Ramos (cell line): ENCODE measurements at regions not wholly inside any gene's neighbourhood (a gene's known extent, or its start where the extent isn't known, plus 50 kb on each side); places are given as distances from the start of the nearest gene placed in this dataset.
"Not testable (repeated sequence)": the region's sequence is repeated elsewhere in the genome, so short reads cannot be mapped to it uniquely, and the experiment has no call there.

ENCODE experiments used
- in situ Hi-C: fragments of 300-500 bp; cut with MboI; formaldehyde crosslinking; loops from one replicate; pipeline ENCODE4 v1.14.3; 2022; ENCODE audit warnings: low sequenced_read_pairs; ENCODE audit not compliant: unreplicated experiment

DNA sequence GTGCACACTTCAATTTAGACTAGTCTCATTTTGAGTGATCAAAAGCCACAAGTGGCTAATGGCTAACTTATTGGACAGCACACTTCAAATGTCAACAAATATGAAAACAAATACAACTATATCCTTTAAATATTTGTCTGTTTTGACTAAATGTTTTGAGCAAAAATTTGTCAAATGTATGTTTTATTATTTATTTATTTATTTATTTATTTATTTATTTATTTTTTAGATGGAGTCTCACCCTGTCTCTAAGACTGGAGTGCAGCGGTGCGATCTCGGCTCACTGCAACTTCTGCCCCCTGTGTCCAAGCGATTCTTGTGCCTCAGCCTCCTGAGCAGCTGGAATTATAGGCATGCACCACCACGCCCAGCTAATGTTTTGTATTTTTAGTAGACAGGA is 1392.1 kb upstream of the WWC1 start:
- in situ Hi-C loops: no loop called here

DNA sequence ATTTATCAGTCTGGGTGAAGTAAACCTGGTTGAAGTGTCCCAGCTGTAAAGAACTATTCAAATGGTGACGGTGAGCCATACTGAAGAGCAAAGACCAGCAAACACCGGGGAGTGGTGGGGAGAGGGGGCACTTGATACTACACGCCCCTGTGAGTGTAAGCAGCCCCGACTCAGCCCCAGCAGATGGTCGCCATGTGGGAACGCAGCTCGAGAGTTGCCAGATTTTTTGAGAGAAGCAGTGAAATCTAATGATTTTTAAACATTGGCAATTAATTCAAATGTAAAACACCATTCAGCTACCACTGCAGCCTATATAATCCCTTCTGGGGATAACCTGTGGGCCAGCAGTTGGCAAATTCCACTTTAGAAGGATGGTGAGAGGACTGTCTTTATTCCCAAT is 1386.9 kb upstream of the WWC1 start:
- in situ Hi-C loops: no loop called here

DNA sequence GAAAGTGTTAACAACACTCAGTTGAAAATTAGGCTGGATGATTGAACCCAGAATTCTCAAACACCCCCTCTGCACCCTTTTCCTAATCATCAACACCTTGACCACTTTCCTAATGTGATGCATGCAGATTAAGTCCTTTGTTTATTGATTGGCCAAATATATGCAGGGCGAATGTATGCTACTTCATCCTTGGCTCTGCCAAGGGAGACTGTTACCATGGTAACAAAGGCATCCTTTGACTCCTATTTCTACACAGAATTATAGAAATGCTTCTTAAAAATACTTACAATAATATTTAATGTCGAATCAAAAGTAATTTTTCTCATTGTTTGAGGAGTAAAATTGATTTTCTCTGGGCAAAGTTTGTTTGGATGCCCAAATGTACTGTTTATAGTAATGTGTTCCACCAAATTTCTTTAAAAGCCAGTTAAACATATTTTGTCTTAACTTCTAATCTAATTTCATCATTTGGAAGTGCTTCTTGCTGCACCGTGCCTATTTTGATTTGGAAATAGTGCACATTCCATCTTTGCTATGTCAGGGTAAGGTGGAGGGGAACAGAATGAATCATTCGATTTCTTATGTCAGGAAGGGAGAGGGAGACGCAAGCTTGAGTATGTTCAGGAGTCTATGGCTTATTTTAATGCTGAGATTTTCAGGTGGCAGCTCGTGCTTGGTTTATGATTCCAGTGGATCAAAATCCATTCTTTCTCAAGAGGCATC is 1384.3 kb upstream of the WWC1 start:
- in situ Hi-C loops: no loop called here

DNA sequence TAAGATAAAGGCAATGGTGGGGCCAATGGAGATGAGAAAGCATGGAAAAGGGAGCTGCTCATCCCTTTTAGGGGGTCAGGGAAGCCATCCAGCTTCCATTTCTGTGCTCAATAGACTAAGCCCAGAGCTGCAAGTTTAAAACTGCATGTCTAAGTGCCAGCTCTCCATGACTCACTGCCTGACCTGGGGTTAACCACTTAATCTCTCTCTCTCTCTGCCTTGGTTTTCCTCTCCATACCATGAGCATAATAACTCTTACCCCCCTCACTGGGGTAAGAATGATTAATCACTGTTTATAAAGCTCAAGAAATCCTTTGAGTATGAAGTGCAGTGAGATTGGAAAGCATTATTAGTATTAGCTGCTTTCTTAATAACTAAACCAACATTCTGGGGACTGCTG is 1382.4 kb upstream of the WWC1 start:
- in situ Hi-C loops: no loop called here

DNA sequence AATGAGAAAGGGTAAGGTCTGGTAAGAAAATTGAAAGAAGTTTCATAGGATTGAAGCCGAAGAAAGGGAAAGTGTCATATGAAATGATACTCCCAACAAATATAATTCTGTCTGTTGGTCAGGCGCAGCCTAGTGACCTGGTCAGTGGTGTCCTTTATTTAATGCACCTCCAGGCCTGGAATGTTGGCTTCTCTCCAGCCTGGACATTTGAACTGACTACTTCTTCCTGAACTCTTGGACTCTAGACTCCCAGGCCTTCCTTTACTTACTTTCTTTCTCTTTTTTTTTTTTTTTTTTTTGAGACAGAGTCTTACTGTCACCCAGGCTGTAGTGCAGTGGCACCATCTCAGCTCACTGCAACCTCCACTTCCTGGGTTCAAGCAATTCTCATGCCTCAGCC is 1381.5 kb upstream of the WWC1 start:
- in situ Hi-C loops: no loop called here

DNA sequence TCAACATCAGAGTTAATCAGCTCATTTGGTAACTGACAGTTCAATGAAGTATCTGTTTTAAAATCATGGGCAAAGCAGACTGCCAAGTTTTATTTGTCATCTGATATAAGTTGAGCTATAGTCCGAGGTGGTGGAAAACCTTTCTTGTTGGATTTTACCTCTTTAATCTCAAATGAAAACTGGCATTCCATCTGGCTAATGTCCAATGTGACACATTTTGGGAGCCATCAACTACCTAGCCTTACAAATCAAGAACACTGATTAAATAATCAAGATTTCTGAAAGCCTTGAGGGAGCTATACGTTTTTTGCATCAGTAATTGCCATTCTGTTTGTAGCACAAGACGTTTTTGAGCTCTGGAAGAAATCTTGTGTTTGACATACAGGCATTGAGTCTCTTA is 1380.5 kb upstream of the WWC1 start:
- in situ Hi-C loops: no loop called here

DNA sequence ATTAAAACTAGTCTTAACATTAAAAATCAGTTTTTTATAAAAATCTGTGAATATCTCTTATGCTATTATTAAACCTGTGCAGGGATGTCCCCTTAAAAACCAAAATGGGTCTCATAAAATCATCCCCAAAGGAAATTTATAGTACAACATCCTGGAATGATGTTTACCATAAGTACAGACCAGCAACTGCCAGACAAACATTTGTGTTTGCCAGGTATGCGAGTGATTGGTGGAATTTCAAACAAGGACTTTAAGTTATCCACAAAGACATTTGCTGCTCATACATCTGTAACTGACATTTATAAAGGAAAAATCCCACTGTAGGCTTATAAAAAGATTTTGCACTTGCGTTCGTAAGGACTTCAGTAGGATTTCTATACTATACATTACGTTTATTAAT is 1375.4 kb upstream of the WWC1 start:
- in situ Hi-C loops: no loop called here

DNA sequence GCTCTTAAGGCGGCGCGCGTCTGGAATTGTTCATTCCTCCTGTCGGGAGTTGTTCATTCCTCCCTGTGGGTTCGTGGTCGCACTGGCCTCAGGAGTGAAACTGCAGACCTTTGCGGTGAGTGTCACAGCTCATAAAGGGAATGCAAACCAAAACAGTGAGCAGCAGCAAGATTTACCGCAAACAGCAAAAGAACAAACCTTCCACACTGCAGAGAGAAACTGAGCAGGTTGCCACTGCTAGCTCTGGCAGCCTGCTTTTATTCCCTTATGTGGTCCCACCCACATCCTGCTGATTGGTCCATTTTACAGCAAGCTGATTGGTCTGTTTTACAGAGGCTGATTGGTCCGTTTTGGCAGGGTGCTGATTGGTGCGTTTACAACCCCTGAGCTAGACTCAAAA is 1365.3 kb upstream of the WWC1 start:
- in situ Hi-C loops: no loop called here

DNA sequence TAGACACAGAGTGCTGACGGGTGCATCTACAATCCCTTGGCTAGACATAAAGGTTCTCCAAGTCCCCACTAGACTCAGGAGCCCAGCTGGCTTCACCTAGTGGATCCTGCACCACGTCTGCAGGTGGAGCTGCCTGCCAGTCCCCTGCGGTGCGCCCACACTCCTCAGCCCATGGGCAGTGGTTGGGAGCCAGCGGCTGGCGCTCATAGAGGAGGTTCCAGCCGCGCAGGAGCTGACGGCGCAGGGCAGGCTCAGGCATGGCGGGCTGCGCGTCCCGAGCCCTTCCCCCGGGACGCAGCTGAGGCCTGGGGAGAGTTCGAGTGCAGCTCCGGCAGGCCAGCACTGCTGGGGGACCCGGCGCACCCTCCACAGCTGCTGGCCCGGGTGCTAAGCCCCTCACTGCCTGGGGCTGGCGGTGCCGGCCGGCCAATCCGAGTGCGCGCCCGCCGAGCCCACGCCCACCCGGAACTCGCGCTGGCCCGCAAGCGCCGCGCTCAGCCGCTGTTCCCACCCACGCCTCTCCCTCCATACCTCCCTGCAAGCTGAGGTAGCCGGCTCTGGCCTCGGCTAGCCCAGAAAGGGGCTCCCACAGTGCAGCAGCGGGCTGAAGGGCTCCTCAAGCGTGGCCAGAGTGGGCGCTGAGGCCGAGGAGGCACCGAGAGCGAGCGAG is 1364.5 kb upstream of the WWC1 start:
- in situ Hi-C loops: not testable (repeated sequence)

DNA sequence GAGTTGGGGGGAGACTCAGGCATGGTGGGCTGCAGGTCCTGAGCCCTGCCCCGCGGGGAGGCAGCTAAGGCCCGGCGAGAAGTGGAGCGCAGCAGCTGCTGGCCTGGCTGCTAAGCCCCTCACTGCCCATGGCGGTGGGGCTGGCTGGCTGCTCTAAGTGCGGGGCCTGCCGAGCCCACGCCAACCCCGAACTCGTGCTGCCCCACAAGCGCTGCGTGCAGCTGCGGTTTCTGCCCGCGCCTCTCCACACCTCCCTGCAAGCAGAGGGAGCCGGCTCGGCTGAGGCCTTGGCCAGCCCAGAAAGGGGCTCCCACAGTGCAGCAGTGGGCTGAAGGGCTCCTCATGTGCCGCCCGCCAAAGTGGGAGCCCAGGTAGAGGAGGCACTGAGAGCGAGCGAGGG is 1355.1 kb upstream of the WWC1 start:
- in situ Hi-C loops: no loop called here

DNA sequence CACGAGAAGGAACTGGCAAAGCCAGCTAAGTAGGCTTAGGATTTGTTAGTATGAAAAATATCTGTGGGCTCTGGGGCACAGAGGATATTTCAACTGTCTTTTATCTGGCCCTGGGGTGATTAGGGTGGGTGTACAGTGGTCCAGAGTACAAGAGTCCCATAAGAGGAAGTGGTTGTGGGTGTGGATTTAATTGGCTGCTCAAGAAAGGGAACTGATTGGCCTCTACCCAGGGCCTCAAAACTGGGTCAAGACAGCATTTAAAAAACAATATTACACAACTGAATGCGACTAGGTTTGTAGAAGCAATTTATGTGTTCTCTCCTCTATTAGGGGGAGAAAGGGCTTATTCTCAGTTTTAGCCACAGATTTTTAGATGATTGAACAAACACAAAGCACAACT is 1353.4 kb upstream of the WWC1 start:
- in situ Hi-C loops: no loop called here

DNA sequence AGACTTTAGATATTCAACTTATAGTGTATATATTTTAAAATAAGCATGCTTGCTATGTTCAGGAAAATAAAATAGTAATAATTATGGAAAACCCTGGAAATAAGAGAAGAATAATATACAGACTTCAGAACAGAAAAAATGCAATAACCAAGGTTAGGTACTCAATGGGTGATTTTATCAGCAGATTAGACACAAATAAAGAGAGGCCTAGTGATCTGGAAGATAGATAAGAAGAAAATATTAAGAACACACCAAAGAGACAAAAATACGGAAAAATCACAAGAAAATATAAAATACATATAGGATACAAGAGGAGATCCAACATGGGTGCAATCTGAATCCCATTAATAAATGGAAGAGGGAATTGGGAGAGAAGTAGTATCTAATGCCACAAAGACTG is 1348.5 kb upstream of the WWC1 start:
- in situ Hi-C loops: no loop called here

DNA sequence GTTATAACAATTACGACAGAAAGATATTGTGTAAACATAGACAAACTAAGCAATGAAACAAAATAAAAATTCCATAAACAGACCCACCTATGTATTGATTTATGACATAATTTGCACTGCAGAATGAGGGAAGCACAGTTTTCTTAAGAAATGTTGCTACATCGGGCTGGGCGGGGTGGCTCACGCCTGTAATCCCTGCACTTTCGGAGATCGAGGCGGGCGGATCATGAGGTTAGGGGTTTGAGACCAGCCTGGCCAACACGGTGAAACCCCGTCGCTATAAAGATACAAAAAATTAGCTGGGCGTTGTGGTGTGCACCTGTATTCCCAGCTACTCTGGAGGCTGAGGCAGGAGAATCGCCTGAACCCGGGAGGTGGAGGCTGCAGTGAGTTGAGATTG is 1344.4 kb upstream of the WWC1 start:
- in situ Hi-C loops: no loop called here

DNA sequence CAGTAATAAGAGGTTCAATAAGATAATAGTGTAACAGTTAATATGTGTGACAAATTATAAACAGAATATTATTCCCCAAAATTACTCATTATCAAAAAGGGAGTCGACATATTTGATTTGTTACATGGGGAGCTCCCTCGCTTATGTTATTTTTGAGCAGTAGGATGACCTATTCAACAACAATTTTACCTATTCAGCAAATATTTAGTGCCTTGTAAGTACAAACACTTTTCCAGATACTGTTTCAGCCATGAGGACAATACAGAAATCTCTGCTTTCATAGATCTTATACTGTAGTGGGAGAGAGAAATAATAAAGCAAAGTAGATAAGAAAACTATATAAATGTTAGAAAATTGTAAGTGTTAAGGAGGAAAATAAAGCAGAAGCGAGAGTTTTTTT is 1342.8 kb upstream of the WWC1 start:
- in situ Hi-C loops: no loop called here

DNA sequence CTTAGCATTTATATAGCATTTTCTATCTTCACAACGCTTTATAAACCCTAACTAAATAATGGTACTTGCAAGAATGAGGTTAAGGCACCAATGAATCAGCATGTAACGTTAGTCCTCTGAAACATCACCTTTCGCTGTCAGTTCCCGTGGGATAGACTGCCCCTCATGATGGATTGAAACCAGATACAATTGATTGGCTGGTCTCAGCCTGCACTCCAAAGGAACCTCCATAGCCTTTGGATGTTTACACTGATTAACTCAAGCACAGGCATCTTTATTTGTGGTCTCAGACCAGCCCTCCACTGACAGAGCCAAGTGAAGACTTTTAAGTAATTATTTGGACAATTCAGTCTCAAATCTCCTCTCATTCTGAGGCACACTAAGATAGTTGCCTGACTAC is 1339.4 kb upstream of the WWC1 start:
- in situ Hi-C loops: no loop called here

DNA sequence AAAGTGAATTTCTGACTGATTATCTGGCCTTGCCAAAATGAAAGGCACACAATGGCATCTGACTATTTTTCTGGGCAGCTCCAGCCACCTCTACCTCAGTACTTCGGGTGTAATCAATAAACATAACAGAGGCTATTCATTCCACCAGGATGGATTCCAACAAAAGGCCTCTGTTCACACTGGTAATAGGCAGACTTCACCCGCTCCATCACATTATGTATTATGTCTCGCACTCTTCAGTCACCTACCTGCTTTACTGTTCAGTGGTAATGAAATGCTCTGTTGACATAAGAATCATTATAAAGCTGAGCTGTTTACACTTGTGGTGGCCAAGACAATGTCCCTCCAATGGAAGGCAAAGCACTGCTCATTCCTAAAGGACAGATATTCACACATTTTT is 1333.7 kb upstream of the WWC1 start:
- in situ Hi-C loops: no loop called here

DNA sequence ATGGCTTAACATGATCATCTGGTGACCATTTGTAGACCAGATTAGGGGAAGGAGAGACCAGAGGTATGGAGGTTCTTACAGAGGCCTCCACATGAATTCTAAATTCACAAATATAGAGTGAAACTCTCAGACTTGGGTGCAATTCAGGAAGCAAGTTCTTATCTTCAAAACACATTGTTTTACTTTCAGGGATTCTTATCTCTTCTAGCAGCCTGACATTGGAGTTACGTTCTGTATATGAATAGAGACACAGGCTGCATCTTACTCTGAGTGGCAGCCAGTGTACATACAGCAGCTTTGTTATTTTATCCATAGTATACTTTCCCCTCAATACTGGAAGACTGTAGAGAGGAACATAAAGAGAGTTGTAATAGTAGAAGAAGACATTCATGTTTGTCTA is 1331.7 kb upstream of the WWC1 start:
- in situ Hi-C loops: no loop called here

DNA sequence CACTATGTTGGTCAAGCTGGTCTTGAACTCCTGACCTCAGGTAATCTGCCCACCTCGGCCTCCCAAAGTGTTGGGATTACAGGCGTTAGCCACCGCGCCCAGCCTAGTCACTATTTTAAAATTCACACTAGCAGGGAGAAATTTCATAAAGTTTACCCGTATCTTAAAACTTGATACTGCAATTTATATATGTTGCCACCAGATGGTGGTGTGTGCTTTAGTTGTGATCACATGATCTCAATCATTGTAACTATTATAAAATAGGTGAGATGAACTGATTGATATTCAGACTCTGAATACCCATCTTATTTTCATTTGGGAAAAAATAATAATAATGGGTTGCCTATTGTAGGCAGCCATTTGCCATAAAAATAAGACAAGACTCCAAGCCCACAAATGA is 1330.4 kb upstream of the WWC1 start:
- in situ Hi-C loops: no loop called here

DNA sequence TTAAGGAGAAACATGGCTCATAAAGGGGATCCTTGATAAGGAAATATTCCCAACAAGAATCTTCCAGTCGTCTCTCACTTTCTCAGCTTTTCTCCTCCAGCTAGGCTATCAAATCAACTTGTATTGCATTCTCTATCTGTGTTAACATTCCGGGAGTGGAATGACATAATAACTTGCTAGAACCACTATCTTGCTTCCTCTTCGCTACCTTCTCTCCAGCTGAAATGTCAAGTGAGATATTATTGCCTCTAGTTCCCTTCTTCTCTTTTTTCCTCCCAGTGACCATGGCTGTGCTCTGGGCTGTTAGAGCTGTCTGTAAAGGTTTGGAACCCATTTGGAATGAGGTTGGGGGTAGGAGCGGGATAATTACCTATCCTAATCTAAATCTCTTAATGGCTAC is 1329.5 kb upstream of the WWC1 start:
- in situ Hi-C loops: no loop called here

DNA sequence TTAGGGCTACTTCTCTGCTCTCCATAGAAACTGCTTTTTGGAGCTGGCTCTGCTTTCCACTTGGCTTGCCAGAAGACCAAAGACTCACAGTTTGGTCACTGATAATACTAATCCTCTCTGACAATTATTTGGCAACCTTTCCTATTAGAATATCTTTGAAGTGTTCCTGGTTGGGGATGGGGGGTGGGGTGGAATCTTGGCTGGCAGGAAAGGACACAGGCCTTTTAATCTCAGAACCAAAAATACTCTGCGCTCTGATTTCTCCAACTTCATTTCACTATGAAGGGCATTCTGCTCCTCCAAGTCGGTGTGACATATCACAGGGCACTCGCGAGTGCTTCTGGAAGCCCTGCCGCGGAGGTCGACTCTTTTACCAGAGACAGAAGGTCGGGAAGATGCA is 1329.0 kb upstream of the WWC1 start:
- in situ Hi-C loops: no loop called here

DNA sequence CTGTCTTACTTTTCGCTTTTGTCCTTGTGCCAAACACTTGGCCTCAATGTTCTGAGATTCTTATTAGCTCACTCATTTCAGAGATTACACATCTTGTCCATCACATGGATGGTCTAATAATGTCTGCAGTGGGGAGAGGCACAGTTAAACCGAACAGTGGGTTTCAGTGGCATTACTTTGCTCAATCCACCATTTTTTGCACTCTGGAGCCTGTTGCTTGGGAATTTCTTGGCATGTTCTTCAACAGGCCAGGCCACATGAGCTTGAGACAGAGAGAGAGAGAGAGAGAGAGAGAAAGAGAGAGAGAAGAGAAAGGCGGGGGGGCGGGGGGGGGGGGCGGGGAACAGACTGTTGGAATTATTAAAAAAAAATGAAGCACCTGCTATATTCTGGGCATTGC is 1327.8 kb upstream of the WWC1 start:
- in situ Hi-C loops: no loop called here

DNA sequence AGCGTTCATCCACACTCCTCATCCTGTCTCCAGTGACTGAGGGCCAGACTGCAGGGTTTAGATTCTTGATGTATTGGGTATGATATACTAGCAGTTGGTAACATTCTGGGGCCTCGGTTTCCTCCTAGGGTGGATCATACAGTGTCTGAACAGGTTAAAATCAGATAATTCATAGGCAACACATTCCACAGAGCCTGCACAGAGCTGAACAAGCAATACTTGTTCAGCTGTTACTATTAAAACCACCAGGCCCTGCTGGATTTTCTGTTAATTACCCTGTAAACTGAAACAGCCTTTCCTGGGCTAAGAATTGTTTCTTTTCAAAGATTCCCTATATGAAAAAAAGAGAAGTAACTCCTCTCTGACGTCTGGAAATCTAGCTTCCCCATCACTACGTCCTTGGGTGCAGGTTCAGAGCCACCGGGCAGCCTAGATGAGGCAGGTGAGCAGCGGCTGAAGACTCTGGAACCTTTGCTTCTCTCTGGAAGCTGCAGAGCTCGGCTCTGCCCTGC is 1313.5 kb upstream of the WWC1 start:
- in situ Hi-C loops: no loop called here
